Stomach (tissue), 8 donors: ENCODE measurements at regions not wholly inside any gene's neighbourhood (a gene's known extent, or its start where the extent isn't known, plus 50 kb on each side); places are given as distances from the start of the nearest gene placed in this dataset.

Experiments used
- DNase-seq, 2 donors: peaks; one replicate each; pipeline versions ENCODE4 v3.0.0 to v3.0.0-alpha.2; 2013 to 2019
- H3K27ac ChIP-seq, 5 donors: fragments of 200-600 bp in 4 of 5; sonication (generic) in 4 of 5; one replicate each; pipeline ENCODE4 v1.5.1; 2013 to 2019; ENCODE audit warnings: mild to moderate bottlenecking in 1 of 5, moderate library complexity in 1 of 5
- H3K27me3 ChIP-seq, 3 donors: fragments of 200-600 bp; sonication (generic); one replicate each; pipeline ENCODE4 v1.5.1; 2017 to 2019; ENCODE audit warnings: mixed run types in 1 of 3
- H3K36me3 ChIP-seq, 4 donors: fragments of 200-600 bp; sonication (generic); 1 replicate in 3 of 4; 2 replicates in 1 of 4; pipeline ENCODE4 v1.5.1; 2016 to 2019
- H3K4me1 ChIP-seq, 4 donors: fragments of 200-600 bp; sonication (generic); one replicate each; pipeline ENCODE4 v1.5.1; 2016 to 2019
- H3K4me3 ChIP-seq, 4 donors: fragments of 200-600 bp; sonication (generic) in 3 of 4; one replicate each; pipeline ENCODE4 v1.5.1; 2016 to 2019; ENCODE audit warnings: mild to moderate bottlenecking in 1 of 4
- H3K9me3 ChIP-seq, 4 donors: fragments of 200-600 bp; sonication (generic); one replicate each; pipeline ENCODE4 v1.5.1; 2016 to 2019
- EP300 ChIP-seq: sonication (generic); formaldehyde crosslinking; IDR thresholded peaks from one replicate; pipeline ENCODE4 v1.6.1; 2017; ENCODE audit warnings: antibody characterized with exemption
- POLR2A ChIP-seq, 4 donors: fragments of 450-650 bp; IDR thresholded peaks; one replicate each; pipeline ENCODE4 v1.6.1; 2016; ENCODE audit warnings: antibody characterized with exemption in 4 of 4, control low read depth in 2 of 4, mild to moderate bottlenecking in 1 of 4, moderate library complexity in 1 of 4
- POLR2AphosphoS5 ChIP-seq, 3 donors: sonication (generic); formaldehyde crosslinking; IDR thresholded peaks; one replicate each; pipeline ENCODE4 v1.6.1; 2016; ENCODE audit warnings: antibody characterized with exemption in 3 of 3
- WGBS, 5 donors: extraction: QIAGEN DNeasy Blood & Tissue Kit in 3 of 5; methylation state at CpG; one replicate each; pipeline versions ENCODE4 v1.1.5 to v1.1.7; 2013 to 2018; 5-methylcytosine and 5-hydroxymethylcytosine counted together
- intact Hi-C: fragments of 100-400 bp; cut with DNase I; formaldehyde crosslinking; loops from one replicate; pipeline ENCODE4 v1.15.1; 2023; ENCODE audit warnings: low total_unique reads
- TF ChIP-seq, protein P1 (sequence below), 7 experiments: fragments of 450-650 bp in 4 of 7; fragments of 200-600 bp in 3 of 7; sonication (generic) in 3 of 7; IDR thresholded peaks; one replicate each; pipeline ENCODE4 v1.5.1; 2016 to 2019; ENCODE audit warnings: antibody characterized with exemption in 7 of 7, control low read depth in 2 of 7, mild to moderate bottlenecking in 1 of 7
- donor health status: healthy with polysubstance abuse.
- donor health status: Bipolar disorder and iron deficiency.
- donor health status: healthy.

DNA sequence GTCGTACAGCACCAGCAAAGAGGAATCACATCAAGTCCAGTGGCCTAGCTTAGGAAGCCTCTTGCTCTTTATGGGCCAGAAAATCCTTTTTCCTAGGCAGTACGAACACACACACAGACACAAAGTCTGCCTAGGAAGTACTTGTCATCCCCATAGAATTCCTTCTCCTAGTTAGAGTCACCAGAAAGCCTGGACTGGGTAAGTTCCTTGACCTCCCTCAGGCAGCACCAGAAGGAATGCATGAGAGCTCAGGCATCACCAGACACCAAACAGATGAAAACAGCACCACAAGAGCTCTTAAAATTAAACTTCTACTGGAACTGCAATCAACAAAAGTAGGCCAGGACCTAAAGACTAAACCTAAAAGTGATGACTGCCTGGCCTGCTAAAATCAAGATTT, 192.9 kb upstream of the CCDC54 start:
- TF ChIP-seq, protein P1, sequence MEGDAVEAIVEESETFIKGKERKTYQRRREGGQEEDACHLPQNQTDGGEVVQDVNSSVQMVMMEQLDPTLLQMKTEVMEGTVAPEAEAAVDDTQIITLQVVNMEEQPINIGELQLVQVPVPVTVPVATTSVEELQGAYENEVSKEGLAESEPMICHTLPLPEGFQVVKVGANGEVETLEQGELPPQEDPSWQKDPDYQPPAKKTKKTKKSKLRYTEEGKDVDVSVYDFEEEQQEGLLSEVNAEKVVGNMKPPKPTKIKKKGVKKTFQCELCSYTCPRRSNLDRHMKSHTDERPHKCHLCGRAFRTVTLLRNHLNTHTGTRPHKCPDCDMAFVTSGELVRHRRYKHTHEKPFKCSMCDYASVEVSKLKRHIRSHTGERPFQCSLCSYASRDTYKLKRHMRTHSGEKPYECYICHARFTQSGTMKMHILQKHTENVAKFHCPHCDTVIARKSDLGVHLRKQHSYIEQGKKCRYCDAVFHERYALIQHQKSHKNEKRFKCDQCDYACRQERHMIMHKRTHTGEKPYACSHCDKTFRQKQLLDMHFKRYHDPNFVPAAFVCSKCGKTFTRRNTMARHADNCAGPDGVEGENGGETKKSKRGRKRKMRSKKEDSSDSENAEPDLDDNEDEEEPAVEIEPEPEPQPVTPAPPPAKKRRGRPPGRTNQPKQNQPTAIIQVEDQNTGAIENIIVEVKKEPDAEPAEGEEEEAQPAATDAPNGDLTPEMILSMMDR (IDR thresholded peaks at IDR 0.05): no peak
- TF ChIP-seq POLR2A (IDR thresholded peaks at IDR 0.05) (no peak), EP300 (no peak), POLR2AphosphoS5 (IDR thresholded peaks at IDR 0.05) (no peak)
- no peaks in the 10 kb centered on the region for H3K27me3 ChIP-seq
- H3K36me3 ChIP-seq: no peaks in the 10 kb centered on the region
- WGBS, 5 donors: 83 to 92% (median 89%) methylated on average over 2 of the region's 2 CpGs
- H3K9me3 ChIP-seq: no peaks in the 10 kb centered on the region
- H3K4me3 ChIP-seq: no peak overlapping the region
- H3K27ac ChIP-seq: no peak overlapping the region
- no peaks in the 10 kb centered on the region for H3K4me1 ChIP-seq
- intact Hi-C loops: no loop called here
- no peak for DNase-seq

- TF ChIP-seq, protein P1 (IDR thresholded peaks at IDR 0.05): no peak
- no peak for TF ChIP-seq EP300
- TF ChIP-seq POLR2AphosphoS5 (IDR thresholded peaks at IDR 0.05): no peak
- no peak for TF ChIP-seq POLR2A (IDR thresholded peaks at IDR 0.05)
- Histone ChIP-seq H3K4me3 (no peak overlapping the region), H3K27ac (no peak overlapping the region), H3K36me3 (no peaks in the 10 kb centered on the region), H3K27me3 (no peaks in the 10 kb centered on the region), H3K9me3 (no peaks in the 10 kb centered on the region), H3K4me1 (no peaks in the 10 kb centered on the region)
- DNase-seq: no peak
- 79 to 93% (median 93%) methylated on average over 2 of the region's 2 CpGs for WGBS, 5 donors
- intact Hi-C loops: no loop called here
Measured at GRCh38 chr3:107188262-107188661, 189.0 kb upstream of the CCDC54 start.

DNA sequence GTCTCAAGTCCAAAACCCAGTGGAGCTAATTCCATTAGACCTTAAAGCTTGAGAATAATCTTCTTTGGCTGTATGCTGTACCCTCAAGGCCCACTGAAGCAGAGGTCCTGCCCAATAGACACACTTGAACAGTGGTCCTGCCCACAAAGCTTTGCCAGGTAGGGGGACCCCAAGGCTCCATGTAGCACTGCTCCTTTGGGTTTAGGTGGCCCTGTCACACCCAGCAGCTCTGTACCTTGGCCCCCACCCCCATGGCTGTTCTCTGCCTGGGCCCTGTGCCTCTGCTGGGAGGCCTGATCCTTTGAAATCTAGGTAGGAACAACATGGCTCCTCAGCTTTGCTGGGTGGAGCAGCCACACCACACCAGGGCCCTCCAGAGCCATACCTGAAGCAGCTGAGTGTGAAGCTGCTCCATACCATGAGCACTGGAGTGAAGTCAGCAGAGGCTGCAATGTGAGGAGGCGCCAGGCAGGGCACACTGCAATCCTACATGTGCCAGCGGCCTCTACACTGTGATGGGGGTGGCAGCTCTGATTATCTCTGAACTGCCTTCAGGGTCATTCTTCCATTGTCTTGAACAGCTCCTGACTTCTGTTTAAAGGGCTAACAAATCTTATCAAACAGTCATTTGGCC, 188.0 kb upstream of the CCDC54 start:
- H3K4me1 ChIP-seq: no peaks in the 10 kb centered on the region
- no peak overlapping the region for H3K27ac ChIP-seq
- no peaks in the 10 kb centered on the region for H3K27me3 ChIP-seq
- H3K4me3 ChIP-seq: no peak overlapping the region
- no peak for DNase-seq
- intact Hi-C loops: no loop called here
- H3K9me3 ChIP-seq: no peaks in the 10 kb centered on the region
- TF ChIP-seq EP300: no peak
- TF ChIP-seq, protein P1 (IDR thresholded peaks at IDR 0.05): no peak
- no peak for TF ChIP-seq POLR2AphosphoS5 (IDR thresholded peaks at IDR 0.05)
- no peak for TF ChIP-seq POLR2A (IDR thresholded peaks at IDR 0.05)
- WGBS, 5 donors: 53 to 86% (median 59%) methylated on average over 2 of the region's 2 CpGs
- no peaks in the 10 kb centered on the region for H3K36me3 ChIP-seq

DNA sequence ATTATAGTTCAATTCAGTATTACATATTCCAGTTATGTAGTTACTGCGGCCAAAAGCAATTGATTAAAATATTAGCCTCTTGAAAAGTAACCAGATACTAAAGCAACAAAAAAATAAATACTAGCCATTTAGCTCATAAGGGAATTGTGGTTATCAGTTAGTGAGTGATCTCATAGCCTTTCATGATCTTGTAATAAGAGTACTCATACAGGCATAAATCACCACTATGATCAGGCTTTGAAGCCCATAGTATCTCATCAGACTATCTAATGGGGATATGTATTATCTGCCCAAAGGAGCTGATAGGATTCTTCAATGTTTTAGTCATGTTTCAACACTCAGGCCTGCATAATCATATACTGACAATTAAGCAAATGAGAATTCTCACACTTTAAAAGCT, 184.1 kb upstream of the CCDC54 start:
- intact Hi-C loops: no loop called here
- TF ChIP-seq EP300 (no peak), POLR2A (IDR thresholded peaks at IDR 0.05) (no peak), POLR2AphosphoS5 (IDR thresholded peaks at IDR 0.05) (no peak)
- TF ChIP-seq, protein P1 (IDR thresholded peaks at IDR 0.05): no peak
- H3K27ac ChIP-seq: no peak overlapping the region
- H3K4me1 ChIP-seq: peaks cover 0 to 2% (median 0%) of the 10 kb centered on the region in 4 donors
- DNase-seq: no peak
- no peak overlapping the region for H3K4me3 ChIP-seq
- H3K9me3 ChIP-seq: no peaks in the 10 kb centered on the region
- WGBS, 5 donors: 93 to 100% (median 97%) methylated on average over 1 of the region's 1 CpG
- no peaks in the 10 kb centered on the region for H3K36me3 ChIP-seq
- H3K27me3 ChIP-seq: no peaks in the 10 kb centered on the region
